Activated B cell treated with CpG ODN at 0.5 μM for 24 hours (primary cell): ENCODE measurements at regions not wholly inside any gene's neighbourhood (a gene's known extent, or its start where the extent isn't known, plus 50 kb on each side); places are given as distances from the start of the nearest gene placed in this dataset.

Source experiments
- ATAC-seq: fragments of 200-7000 bp; cut with Tn5 transposase; one replicate; pipeline ENCODE4 v1.10.0; 2021; ENCODE audit warnings: low read depth, mild to moderate bottlenecking, moderate library complexity
- CTCF ChIA-PET: fragments of 350-600 bp; sonication (Branson Sonifier 250); formaldehyde crosslinking; loops from one replicate; lab custom pipeline; 2021; ENCODE audit warnings: antibody characterized with exemption; lab: Charles Lee
- POLR2A ChIA-PET: fragments of 350-600 bp; sonication (Branson Sonifier 250); formaldehyde crosslinking; loops from one replicate; lab custom pipeline; 2021; ENCODE audit warnings: antibody characterized with exemption; lab: Charles Lee
- DNase-seq: peaks from one replicate; pipeline ENCODE4 v3.0.0; 2022
- H3K27ac Mint-ChIP-seq: one replicate; pipeline ENCODE4 v1.8.0; 2020; ENCODE audit warnings: mixed read lengths
- H3K27me3 Mint-ChIP-seq: one replicate; pipeline ENCODE4 v1.8.0; 2021; ENCODE audit warnings: mixed read lengths
- H3K36me3 Mint-ChIP-seq: one replicate; pipeline ENCODE4 v1.8.0; 2021; ENCODE audit warnings: low read depth, mixed read lengths
- H3K4me1 Mint-ChIP-seq: one replicate; pipeline ENCODE4 v1.8.0; 2021; ENCODE audit warnings: mixed read lengths
- H3K4me3 Mint-ChIP-seq: one replicate; pipeline ENCODE4 v1.8.0; 2020; ENCODE audit warnings: mild to moderate bottlenecking, mixed read lengths
- H3K9me3 Mint-ChIP-seq: one replicate; pipeline ENCODE4 v1.8.0; 2020; ENCODE audit warnings: mixed read lengths
- intact Hi-C: fragments of 100-400 bp; cut with micrococcal nuclease; formaldehyde crosslinking; loops from one replicate; pipeline ENCODE4 v1.15.1; 2024
- TF ChIP-seq, protein P1 (sequence below): fragments of 200-600 bp; IDR thresholded peaks from one replicate; pipeline ENCODE4 v1.8.0; 2022; ENCODE audit warnings: antibody characterized with exemption, mild to moderate bottlenecking

DNA sequence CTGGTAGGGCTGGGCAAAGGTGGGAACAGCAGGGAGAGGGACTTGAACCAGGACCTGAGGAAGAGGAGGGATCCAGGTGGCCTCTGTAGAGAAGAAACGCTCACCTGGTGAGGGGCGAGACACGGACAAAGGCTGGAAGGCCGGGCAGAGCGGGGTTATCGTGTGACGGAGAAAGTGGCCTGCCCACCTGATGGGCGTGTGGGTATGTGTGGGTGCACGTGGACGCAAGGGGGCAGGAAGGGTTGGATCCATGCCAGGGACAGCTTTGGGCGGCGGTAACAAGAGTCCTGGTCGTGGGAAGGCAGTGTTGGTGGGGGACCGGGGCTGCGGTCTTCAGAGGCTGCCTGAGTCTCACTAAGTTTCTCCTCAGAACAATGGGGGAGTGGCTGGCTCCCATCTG lies 104.1 kb upstream of the GSE1 start:
- no peak for ATAC-seq
- POLR2A ChIA-PET: no interaction called here
- no peaks in the 10 kb centered on the region for H3K9me3 Mint-ChIP-seq
- H3K36me3 Mint-ChIP-seq: no peaks in the 10 kb centered on the region
- intact Hi-C loops: no loop called here
- H3K27ac Mint-ChIP-seq: no peak overlapping the region
- H3K27me3 Mint-ChIP-seq: peaks cover 10% of the 10 kb centered on the region
- DNase-seq: no peak
- TF ChIP-seq, protein P1, sequence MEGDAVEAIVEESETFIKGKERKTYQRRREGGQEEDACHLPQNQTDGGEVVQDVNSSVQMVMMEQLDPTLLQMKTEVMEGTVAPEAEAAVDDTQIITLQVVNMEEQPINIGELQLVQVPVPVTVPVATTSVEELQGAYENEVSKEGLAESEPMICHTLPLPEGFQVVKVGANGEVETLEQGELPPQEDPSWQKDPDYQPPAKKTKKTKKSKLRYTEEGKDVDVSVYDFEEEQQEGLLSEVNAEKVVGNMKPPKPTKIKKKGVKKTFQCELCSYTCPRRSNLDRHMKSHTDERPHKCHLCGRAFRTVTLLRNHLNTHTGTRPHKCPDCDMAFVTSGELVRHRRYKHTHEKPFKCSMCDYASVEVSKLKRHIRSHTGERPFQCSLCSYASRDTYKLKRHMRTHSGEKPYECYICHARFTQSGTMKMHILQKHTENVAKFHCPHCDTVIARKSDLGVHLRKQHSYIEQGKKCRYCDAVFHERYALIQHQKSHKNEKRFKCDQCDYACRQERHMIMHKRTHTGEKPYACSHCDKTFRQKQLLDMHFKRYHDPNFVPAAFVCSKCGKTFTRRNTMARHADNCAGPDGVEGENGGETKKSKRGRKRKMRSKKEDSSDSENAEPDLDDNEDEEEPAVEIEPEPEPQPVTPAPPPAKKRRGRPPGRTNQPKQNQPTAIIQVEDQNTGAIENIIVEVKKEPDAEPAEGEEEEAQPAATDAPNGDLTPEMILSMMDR: no peak
- no peaks in the 10 kb centered on the region for H3K4me1 Mint-ChIP-seq
- CTCF ChIA-PET: interaction anchor here (0.6 kb wide), 1 partner anchor 140 kb away, joined by 3 read pairs; no protein-coding TSS in a partner anchor
- H3K4me3 Mint-ChIP-seq: no peak overlapping the region

DNA sequence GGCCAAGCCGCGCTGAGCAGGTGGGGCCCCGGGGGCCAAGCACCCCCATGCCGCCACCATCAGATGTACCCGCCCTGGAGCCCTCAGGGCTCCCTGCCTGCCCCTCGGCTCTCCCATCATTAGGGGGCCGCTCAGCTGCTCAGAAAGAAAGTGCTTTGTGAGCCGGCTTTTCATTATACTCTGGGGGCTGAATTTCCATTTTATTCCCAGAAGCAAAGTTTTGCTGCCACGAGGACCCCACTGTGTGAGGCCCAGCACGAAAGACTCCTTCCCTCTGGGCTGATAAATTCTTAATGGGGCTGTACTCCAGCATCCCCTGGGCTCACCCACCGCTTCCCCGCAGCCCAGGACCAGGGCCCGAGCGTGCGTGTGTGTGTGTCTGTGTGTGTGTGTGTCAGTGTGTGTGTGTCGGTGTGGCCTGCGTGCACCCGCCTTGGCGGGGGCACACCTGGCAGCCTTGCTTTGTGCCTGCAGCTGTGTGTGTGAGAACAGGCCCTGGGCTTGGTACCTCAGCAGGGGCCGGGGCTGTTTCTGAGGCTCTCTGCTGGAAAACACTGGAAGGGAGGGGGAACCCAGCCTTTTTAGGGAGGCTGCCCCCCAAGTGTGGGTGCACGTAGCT lies 103.0 kb upstream of the GSE1 start:
- Mint-ChIP-seq H3K36me3 (no peaks in the 10 kb centered on the region), H3K27me3 (peaks cover 10% of the 10 kb centered on the region), H3K4me3 (no peak overlapping the region), H3K9me3 (no peaks in the 10 kb centered on the region), H3K4me1 (no peaks in the 10 kb centered on the region), H3K27ac (no peak overlapping the region)
- intact Hi-C loops: no loop called here
- no peak for DNase-seq
- no peak for ATAC-seq
- TF ChIP-seq, protein P1: no peak
- POLR2A ChIA-PET: no interaction called here
- CTCF ChIA-PET: no interaction called here

DNA sequence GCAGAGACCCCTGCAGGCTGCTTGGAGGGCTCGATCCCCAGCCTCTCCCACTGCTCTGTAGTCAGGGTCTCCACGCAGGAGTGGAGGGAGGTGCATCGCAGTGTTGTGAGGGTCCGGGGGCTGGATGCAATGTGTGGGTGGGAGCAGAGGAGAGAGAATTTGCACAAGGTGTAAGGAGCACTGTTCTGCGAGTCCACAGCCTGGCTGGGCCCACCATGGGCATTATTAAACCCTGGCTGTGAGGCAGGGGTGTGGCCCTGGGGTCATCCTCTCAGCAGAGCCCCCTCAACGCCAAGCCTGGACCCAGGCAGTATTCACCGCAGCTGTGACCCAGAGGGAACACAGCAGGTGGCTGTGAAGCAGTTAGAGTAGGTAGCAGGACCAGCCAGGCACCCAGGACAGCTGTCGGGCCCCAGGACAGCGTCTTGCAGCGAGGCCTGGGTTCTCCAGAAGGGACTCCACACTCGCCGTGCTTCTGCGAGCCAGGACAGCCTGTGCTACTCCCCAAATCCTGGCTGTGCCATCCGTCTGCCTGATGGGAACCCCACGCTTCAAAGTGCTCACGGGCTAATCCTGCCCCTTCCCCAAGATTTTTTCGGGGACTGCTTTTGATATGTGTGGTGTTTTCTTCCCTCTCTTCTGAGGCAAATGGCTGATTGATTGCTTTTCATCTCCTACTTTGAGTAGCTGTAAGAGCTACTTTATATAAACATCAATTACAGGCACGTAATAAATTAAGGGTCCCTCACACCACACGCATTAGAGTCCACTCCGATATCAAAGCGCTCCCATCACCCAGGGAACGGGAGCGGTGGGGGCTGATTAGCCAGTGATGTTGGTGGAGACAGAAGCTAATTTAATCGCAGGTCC lies 100.9 kb upstream of the GSE1 start:
- H3K27ac Mint-ChIP-seq: no peak overlapping the region
- H3K4me3 Mint-ChIP-seq: no peak overlapping the region
- no peaks in the 10 kb centered on the region for H3K9me3 Mint-ChIP-seq
- no peaks in the 10 kb centered on the region for H3K4me1 Mint-ChIP-seq
- peaks cover 10% of the 10 kb centered on the region for H3K27me3 Mint-ChIP-seq
- DNase-seq (no peak), ATAC-seq (no peak)
- intact Hi-C loops: no loop called here
- no peaks in the 10 kb centered on the region for H3K36me3 Mint-ChIP-seq
- POLR2A ChIA-PET: no interaction called here
- TF ChIP-seq, protein P1: no peak
- CTCF ChIA-PET: interaction anchor here (1.4 kb wide), 1 partner anchor 21 kb away, joined by 5 read pairs; no protein-coding TSS in a partner anchor

DNA sequence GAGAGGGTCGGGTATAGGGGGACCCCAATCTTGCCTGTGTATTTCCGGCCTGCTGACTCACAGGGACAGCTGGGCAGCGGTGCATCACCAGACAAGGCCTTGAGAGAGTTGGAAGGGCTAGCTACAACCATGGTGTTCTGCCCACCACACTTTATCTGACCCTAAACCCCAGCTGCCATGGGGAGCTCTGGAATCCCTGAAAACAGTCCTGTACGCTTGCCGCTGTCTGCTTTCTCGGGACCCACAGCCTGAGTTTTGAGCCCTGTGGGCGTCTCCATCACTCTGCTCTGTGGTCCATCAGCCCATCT lies 100.4 kb upstream of the GSE1 start:
- no peaks in the 10 kb centered on the region for H3K4me1 Mint-ChIP-seq
- POLR2A ChIA-PET: no interaction called here
- CTCF ChIA-PET: interaction anchor here (1.4 kb wide), 1 partner anchor 22 kb away, joined by 5 read pairs; no protein-coding TSS in a partner anchor

DNA sequence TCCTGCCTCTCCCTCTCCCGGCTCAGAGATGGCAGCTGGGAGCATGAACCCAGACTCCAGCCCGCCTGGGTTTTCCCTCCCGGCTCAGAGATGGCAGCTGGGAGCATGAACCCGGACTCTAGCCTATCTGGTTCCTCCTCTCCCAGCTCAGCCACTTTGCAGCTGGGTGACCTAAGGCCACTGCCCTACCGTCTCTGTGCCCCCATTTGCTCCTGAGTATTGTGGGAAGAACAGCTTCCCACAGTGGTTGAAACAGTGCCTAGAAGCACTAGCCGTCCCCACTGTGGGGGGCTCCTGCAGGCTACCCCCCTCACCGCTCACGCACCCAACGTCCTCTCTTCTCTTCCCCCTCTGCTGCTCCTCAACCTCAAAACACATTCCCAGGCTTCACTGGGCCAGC lies 99.9 kb upstream of the GSE1 start:
- peaks cover 10% of the 10 kb centered on the region for H3K27me3 Mint-ChIP-seq
- ChIA-PET CTCF (interaction anchor here (1.4 kb wide), 1 partner anchor 22 kb away, joined by 5 read pairs; no protein-coding TSS in a partner anchor), POLR2A (no interaction called here)
- no peaks in the 10 kb centered on the region for H3K4me1 Mint-ChIP-seq
- TF ChIP-seq, protein P1: no peak
- H3K9me3 Mint-ChIP-seq: no peaks in the 10 kb centered on the region
- H3K4me3 Mint-ChIP-seq: no peak overlapping the region
- ATAC-seq (no peak), DNase-seq (no peak)
- no peaks in the 10 kb centered on the region for H3K36me3 Mint-ChIP-seq
- intact Hi-C loops: no loop called here
- H3K27ac Mint-ChIP-seq: no peak overlapping the region

More for the DNA sequence above, 100.4 kb upstream of the GSE1 start:
- Mint-ChIP-seq H3K27me3 (peaks cover 10% of the 10 kb centered on the region), H3K36me3 (no peaks in the 10 kb centered on the region), H3K4me3 (no peak overlapping the region), H3K9me3 (no peaks in the 10 kb centered on the region), H3K27ac (no peak overlapping the region)
- intact Hi-C loops: no loop called here
- TF ChIP-seq, protein P1: no peak
- DNase-seq: no peak
- ATAC-seq: no peak
